ENCODE measurements at regions not wholly inside any gene's neighbourhood (a gene's known extent, or its start where the extent isn't known, plus 50 kb on each side); places are given as distances from the start of the nearest gene placed in this dataset.
A peak's percentile ranks its signal among the peaks of the same experiment; 100 is the strongest.

DNA sequence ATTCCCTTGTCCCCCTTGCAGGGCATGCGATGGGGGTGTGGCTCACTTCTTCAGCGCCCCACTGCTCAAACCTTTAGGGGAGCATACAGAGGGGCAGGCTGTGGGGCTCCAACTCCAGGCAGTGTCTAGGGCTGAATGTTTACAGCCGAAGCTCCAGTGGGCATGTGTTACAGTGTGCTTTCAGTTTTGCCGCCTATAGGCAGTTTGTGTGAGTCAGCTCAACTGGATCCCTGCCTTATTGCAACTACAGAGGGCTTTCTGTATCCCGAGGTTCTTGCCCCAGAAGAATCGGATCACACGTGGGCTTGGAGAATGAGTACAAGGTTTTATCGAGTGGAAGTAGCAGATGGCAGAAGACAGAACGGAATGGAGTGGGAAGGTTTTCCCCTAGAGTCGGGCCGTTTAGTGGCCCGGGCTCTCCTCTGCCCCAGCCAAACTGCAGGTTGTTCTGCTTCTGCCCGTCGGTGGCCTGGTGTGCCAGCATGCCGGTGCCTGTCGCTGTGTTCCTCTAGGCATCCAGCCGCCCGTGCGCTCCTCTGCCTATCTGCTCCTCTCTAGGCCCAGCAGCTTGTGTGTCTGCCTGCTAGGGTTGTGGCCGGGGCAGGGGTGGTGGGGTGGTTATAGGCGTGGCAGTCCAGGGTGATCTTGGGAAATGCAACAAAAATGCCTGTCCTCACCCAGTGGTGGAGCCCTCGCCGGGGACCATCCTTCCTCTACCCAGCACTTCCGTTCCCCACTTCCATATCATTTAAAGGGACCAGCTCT, 435.9 kb upstream of the SGCG start (continued):
- TF ChIP-seq, protein P1, sequence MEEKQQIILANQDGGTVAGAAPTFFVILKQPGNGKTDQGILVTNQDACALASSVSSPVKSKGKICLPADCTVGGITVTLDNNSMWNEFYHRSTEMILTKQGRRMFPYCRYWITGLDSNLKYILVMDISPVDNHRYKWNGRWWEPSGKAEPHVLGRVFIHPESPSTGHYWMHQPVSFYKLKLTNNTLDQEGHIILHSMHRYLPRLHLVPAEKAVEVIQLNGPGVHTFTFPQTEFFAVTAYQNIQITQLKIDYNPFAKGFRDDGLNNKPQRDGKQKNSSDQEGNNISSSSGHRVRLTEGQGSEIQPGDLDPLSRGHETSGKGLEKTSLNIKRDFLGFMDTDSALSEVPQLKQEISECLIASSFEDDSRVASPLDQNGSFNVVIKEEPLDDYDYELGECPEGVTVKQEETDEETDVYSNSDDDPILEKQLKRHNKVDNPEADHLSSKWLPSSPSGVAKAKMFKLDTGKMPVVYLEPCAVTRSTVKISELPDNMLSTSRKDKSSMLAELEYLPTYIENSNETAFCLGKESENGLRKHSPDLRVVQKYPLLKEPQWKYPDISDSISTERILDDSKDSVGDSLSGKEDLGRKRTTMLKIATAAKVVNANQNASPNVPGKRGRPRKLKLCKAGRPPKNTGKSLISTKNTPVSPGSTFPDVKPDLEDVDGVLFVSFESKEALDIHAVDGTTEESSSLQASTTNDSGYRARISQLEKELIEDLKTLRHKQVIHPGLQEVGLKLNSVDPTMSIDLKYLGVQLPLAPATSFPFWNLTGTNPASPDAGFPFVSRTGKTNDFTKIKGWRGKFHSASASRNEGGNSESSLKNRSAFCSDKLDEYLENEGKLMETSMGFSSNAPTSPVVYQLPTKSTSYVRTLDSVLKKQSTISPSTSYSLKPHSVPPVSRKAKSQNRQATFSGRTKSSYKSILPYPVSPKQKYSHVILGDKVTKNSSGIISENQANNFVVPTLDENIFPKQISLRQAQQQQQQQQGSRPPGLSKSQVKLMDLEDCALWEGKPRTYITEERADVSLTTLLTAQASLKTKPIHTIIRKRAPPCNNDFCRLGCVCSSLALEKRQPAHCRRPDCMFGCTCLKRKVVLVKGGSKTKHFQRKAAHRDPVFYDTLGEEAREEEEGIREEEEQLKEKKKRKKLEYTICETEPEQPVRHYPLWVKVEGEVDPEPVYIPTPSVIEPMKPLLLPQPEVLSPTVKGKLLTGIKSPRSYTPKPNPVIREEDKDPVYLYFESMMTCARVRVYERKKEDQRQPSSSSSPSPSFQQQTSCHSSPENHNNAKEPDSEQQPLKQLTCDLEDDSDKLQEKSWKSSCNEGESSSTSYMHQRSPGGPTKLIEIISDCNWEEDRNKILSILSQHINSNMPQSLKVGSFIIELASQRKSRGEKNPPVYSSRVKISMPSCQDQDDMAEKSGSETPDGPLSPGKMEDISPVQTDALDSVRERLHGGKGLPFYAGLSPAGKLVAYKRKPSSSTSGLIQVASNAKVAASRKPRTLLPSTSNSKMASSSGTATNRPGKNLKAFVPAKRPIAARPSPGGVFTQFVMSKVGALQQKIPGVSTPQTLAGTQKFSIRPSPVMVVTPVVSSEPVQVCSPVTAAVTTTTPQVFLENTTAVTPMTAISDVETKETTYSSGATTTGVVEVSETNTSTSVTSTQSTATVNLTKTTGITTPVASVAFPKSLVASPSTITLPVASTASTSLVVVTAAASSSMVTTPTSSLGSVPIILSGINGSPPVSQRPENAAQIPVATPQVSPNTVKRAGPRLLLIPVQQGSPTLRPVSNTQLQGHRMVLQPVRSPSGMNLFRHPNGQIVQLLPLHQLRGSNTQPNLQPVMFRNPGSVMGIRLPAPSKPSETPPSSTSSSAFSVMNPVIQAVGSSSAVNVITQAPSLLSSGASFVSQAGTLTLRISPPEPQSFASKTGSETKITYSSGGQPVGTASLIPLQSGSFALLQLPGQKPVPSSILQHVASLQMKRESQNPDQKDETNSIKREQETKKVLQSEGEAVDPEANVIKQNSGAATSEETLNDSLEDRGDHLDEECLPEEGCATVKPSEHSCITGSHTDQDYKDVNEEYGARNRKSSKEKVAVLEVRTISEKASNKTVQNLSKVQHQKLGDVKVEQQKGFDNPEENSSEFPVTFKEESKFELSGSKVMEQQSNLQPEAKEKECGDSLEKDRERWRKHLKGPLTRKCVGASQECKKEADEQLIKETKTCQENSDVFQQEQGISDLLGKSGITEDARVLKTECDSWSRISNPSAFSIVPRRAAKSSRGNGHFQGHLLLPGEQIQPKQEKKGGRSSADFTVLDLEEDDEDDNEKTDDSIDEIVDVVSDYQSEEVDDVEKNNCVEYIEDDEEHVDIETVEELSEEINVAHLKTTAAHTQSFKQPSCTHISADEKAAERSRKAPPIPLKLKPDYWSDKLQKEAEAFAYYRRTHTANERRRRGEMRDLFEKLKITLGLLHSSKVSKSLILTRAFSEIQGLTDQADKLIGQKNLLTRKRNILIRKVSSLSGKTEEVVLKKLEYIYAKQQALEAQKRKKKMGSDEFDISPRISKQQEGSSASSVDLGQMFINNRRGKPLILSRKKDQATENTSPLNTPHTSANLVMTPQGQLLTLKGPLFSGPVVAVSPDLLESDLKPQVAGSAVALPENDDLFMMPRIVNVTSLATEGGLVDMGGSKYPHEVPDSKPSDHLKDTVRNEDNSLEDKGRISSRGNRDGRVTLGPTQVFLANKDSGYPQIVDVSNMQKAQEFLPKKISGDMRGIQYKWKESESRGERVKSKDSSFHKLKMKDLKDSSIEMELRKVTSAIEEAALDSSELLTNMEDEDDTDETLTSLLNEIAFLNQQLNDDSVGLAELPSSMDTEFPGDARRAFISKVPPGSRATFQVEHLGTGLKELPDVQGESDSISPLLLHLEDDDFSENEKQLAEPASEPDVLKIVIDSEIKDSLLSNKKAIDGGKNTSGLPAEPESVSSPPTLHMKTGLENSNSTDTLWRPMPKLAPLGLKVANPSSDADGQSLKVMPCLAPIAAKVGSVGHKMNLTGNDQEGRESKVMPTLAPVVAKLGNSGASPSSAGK (IDR thresholded peaks at IDR 0.05): peak; percentile 63
- TF ChIP-seq ZBTB1 (CRISPR knock-in tag; IDR thresholded peaks at IDR 0.05; ENCODE audit: borderline replicate concordance, low read depth) (no peak), NFE2 (IDR thresholded peaks at IDR 0.05; ENCODE audit: low read depth) (peak; percentile 17; the same call in 1 of the 2 replicates), PML (IDR thresholded peaks at IDR 0.05; ENCODE audit: low read length) (no peak), RBFOX2 (IDR thresholded peaks at IDR 0.05; ENCODE audit: low read depth, low read length) (0 out of 2 replicates have a peak, but pooled peaks have one; percentile 28), L3MBTL2 (IDR thresholded peaks at IDR 0.05) (peak; percentile 77)
- TF ChIP-seq, protein P2, sequence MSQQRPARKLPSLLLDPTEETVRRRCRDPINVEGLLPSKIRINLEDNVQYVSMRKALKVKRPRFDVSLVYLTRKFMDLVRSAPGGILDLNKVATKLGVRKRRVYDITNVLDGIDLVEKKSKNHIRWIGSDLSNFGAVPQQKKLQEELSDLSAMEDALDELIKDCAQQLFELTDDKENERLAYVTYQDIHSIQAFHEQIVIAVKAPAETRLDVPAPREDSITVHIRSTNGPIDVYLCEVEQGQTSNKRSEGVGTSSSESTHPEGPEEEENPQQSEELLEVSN (IDR thresholded peaks at IDR 0.05; ENCODE audit: borderline replicate concordance in 1 of 2, extremely low read depth in 1 of 2, insufficient read depth in 1 of 2, insufficient read length in 1 of 2, low read depth in 1 of 2, low read length in 1 of 2, poor library complexity in 1 of 2, severe bottlenecking in 1 of 2): peak; percentile 46 to 81
